GM12892 (cell line): ENCODE measurements at regions not wholly inside any gene's neighbourhood (a gene's known extent, or its start where the extent isn't known, plus 50 kb on each side); places are given as distances from the start of the nearest gene placed in this dataset.

Source experiments
- DNase-seq: peaks from one replicate; pipeline ENCODE4 v3.0.0; 2011; ENCODE audit not compliant: insufficient read length
- FAIRE-seq: peaks from 2 replicates; lab custom pipeline; 2011; peaks lifted over from hg19 to GRCh38; lab: Jason Lieb, UNC
- POLR2A ChIP-seq: IDR thresholded peaks from 2 replicates; pipeline ENCODE4 v1.6.1; 2011; ENCODE audit warnings: low read depth, low read length, control low read depth
- POLR2AphosphoS5 ChIP-seq: IDR thresholded peaks from 2 replicates; pipeline ENCODE4 v1.6.1; 2011; ENCODE audit warnings: low read depth, low read length, control low read depth
- TAF1 ChIP-seq: IDR thresholded peaks from 2 replicates; pipeline ENCODE4 v1.6.1; 2011; ENCODE audit warnings: low read depth, mild to moderate bottlenecking, control low read depth, low read length, borderline replicate concordance

DNA sequence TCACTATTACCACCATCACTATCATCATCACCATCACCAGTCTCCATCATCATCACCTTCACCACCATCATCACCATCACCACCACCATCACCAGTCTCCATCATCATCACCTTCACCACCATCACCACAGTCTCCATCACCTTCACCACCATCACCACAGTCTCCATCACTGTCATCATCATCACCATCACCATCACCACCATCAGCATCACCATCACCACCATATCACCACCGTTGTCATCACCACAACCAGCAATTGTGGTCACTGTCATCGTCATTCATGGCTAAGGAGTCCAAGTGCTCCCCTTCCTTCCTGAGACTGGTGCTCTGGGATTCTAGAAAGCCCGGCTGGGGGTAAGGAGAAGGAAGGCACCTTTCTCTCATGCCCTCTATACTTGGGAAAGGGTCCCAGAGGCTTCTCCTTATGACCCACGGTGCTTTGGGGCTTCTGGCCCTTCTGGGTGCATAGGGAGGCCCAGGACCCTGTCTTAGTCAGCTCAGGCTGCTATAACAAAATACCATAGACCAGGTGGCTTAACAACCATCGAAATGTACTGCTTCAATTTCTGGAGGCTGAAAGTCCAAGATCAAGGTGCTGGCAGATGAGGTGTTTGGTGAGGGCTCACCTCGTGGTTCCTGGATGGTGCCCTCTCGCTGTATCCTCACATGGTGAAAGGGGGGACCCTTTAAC, 93.4 kb upstream of the GSE1 start:
- FAIRE-seq, result no peak
- TF ChIP-seq TAF1 (no peak), POLR2A (no peak), POLR2AphosphoS5 (no peak)
- no peak for DNase-seq

DNA sequence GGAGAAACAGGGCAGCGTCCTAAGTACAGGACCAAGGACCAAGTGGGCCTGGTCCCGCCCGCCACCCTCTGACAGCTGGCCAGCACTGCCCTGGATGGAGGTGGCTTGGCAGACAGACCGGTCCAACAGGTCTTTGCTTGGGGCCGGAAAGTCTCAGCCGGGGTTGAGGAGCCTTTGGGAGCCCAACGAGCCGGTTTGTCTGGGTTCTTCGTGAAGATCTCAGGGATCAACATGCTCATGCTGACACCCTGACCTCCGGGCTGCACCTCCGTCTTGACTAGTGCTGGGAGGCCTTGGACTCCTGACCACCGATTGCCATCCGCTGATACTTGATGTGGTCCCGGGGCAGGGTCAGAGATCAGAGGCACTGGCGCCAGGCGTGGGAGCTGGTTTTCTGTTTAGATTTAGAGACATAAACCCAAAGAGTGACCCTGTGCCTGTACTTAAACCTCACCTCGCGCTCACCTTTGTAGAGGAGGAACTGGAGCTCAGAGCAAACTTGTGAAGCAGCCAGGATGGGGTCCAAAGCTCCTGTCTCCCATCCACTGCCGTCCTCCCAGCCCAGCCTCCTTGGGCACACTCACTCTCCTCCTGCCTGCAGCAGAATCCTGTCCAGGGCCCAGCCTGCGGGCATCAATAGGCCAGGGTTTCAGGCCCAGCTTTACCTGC, 92.1 kb upstream of the GSE1 start:
- DNase-seq (no peak), FAIRE-seq (no peak)
- TF ChIP-seq POLR2AphosphoS5 (no peak), TAF1 (no peak), POLR2A (no peak)

DNA sequence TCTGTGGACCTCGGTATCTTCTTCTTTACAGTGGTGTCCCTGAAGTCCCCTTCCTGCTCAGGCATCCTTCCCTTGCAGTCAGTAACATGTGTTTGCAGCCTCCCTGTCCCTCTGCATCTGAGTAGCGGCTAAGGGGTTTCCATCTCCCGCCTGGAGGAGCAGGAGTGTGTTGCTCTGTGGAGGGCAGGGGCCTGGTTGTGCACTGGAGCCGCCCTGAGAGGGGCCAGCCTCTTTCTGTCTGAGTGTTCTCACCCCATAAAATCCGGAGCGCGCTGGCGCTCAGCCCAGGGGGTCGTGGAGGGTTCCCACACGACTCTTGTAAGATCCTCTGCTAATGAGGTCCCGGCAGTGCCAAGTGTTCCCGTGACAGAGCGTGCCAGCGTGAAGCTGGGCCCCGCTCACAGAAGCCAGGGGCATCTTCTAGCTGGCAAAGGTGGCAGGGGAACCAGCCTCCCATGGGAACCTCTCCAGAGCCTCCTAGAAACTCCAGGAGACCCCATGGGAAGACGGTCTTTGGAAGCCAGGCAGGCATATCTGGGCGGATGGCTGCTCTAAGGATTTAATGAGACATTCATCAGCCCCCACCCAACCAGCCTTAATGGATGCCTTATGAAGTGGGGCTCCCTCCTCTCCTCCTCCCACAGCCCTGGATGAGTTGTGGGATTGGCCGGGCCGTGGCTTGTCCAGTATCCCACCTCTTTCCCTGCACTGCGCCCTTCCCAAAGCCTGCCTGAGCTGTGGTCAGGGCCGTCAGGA, 91.4 kb upstream of the GSE1 start:
- TF ChIP-seq TAF1, result no peak
- TF ChIP-seq POLR2A, result no peak
- TF ChIP-seq POLR2AphosphoS5, result no peak
- FAIRE-seq (no peak), DNase-seq (no peak)

DNA sequence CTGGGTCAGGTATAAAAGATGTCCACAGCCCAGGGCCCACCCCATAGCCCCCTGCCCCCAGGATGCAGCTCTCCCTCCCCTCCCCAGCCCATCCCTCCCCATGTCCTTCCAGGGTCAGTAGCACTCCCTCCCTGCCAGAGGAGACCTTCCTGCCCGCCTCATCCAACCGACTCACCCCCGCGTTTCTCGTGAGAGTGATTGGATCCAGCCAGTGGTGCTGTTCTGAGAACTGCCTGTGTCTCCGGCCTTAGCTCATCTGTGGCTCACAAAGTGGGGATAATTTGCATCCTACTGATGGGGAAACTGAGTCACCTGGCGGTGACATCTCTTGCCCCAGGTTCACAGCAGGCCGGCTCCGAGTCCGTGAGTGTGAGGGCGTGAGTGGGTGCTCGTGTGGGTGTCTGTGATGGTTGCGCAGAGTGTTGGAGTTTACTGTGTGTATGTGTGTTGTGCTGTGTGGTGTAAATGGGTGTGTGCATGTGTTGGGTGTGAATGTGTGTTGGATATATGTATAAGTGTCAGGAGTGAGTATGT, 90.7 kb upstream of the GSE1 start:
- TF ChIP-seq POLR2AphosphoS5 (no peak), POLR2A (no peak), TAF1 (no peak)
- no peak for DNase-seq
- FAIRE-seq, result no peak

DNA sequence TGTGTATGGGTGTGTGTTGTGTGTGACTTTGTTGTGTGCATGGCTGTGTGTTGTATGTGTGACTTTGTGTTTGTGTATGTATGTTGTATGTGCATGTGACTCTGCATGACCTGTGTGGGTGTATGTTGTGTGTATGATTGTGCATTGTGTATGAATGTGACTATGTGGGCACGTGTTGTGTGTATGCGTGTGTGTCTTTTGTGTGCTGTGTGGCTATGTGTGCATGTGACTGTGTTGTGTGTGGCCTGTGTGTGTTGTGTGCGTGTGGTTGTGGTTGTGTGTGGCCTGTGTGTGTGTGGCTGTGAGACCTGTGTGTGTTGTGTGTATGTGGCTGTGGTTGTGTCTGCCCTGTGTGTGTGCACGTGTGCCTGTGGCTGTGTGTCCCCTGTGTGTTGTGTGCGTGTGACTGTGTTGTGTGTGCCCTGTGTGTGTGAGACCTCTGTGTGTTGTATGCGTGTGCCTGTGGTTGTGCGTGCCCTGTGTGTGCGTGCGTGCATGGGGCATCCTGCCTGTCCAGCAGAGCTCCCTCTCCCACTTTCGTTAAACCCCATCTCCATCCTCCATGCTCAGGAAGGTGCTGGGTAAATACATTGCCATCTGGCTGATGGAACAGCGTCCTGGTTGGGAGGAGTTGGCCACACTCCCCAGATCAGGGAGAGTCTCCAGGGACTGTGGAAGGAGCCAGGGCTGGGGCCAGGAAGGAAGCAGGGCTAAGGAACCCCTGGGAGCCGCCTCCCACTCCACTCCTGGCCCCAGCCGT, 90.1 kb upstream of the GSE1 start:
- no peak for TF ChIP-seq POLR2AphosphoS5
- TF ChIP-seq TAF1, result no peak
- TF ChIP-seq POLR2A, result no peak

DNA sequence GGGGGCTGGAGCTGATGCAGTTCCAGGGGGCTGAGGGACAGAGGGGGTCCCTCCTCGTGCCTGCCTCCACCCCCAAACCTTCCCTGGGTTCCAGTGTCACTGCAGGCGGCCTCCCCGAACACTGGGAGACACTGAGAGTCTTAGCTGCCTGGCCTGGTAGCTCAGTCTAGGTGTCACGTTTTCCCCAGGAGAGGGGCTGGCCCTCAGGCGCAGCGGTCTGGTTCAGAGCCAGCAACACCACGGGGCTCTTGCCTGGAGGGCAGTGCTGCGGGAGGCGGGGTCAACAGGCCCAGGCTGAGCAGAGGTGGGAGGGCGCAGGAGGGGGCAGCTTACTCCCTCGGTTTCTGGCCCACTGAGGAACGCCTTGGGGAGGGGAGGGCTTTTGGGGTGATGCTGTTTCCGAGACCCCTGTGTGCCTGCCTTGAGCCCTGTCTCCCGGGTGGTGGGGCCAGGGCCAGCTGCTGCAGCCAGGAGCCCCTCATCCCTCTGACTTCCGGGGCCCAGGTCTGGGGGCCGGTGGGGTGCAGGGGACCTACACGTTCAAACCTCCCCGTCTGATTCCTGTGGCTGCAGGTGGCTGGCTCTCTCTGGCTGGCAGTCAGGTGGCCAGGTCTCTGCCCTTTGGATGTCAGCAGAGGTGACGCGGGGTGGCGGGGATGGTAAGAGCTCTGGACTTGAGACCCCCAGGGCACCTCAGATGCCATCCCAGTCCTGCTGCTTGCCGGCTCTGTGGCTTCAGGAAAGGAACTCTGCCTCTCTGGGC, 89.3 kb upstream of the GSE1 start:
- TF ChIP-seq TAF1 (no peak), POLR2A (no peak), POLR2AphosphoS5 (no peak)
- no peak for DNase-seq
- no peak for FAIRE-seq

More for the DNA sequence above, 90.1 kb upstream of the GSE1 start:
- FAIRE-seq (no peak), DNase-seq (no peak)

DNA sequence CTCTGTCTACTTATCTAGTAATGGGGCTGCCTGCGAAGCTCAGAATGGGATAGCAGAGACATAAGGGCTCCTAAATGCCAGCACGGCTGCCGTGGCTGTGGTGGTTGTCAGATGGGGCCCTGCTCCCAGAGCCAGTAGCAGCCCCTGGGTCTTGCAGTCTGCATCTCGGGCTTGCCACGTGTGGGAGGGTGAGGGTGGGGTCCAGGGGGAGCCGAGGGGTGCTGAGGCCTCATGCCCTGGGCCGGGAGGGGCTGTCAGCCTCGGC, 88.8 kb upstream of the GSE1 start:
- DNase-seq (no peak), FAIRE-seq (no peak)
- TF ChIP-seq POLR2AphosphoS5 (no peak), TAF1 (no peak), POLR2A (no peak)

DNA sequence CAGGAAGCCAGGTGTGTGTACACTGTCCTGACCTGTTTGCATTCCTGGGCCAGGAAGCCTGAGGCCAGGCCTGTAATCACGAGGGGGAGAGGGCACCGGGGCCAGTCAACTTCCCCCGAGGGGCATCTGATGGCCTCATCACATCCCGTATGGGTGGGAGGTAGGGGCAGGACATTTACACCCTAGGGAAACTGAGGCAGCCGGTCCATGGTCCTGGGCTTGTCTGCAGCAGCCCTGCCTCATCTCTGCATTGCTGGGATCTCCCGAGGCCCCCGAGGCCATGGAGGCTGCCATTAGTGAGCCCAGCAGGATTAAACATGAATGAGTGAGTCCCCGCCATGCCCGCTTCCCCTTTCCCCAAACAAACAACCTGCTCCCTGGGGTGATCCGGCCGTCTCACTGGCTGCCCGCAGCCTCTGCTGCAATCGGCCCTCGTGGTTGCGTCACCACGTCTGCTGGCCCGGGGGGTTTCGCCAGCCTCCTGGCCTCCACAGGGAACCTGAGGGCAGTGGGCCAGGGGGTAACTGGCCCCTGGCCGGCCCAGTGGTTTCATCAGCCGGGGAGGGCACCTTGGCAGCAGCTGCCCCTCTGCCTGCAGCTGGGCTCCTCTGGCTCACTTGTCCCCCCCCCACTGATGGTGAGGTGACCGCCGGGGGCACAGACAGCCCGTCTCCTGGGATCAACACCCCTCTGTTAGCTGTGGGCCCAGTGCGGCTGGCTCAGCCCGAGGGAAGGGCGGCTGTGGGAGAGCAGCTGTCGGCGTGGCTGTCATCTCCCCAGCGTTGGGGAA, 88.3 kb upstream of the GSE1 start:
- DNase-seq, result no peak
- TF ChIP-seq POLR2AphosphoS5, result no peak
- TF ChIP-seq TAF1, result no peak
- TF ChIP-seq POLR2A, result no peak
- FAIRE-seq, result no peak

DNA sequence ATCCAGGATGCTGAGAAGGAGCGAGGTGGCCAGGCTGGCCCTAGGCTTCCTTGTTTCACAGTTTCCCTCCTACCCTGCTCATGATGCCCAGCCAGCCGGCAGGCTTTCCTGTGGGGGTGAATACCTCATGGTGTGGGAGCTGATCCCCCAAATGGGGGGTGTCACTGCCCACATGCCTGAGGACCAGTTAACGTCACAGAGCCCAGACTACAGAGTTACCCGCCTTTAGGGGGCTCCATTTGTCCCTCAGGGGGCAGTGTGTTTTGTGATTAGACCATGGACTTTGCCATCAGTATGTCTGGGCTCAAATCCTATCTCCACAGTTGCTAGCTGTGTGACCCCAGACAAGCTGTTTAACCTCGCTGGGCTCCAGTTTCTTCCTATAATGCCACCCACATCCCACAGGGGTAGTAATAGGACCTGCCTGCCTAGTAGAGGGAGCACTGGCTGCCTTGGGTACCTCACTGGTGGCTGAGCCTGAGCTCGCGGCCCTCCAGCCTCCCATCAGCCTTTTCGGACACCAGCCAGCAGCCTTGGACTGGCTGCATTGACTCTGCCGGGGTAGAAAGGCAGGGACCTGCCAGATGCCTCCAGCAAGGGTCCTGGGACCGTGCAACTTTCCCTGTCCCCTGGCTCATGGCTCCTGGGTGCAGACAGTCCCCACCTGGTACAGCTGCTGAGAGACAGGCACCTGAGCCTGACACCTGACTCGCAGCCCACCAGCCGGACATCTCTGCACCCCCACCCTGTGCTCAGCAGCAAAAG, 87.5 kb upstream of the GSE1 start:
- no peak for TF ChIP-seq POLR2A
- no peak for TF ChIP-seq TAF1
- no peak for TF ChIP-seq POLR2AphosphoS5
- FAIRE-seq (no peak), DNase-seq (no peak)
